ENCODE measurements at regions not wholly inside any gene's neighbourhood (a gene's known extent, or its start where the extent isn't known, plus 50 kb on each side); places are given as distances from the start of the nearest gene placed in this dataset.

DNA sequence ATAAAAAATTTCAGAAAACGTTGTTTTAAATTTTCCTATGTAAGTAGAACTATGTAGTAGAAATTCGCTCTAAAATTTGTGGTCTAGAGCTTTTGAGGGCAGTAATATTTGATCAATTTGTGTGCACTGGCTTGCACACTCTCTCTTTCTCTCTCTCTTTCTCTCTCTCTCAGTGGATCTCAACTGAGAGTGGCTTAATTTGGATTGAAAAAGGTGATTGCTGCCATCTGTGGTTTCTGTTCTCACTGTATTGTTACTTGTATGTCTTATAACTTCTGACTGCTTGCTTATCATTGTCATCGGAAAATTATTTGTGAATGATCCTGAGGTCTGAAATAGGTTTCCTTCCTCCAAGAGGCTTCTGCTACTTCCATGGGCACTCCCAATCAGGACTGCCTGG is 368.2 kb downstream of the KCTD16 start:
- WGBS, 2 donors = 78 to 83% methylated on average over 3 of the region's 3 CpGs
- Histone ChIP-seq H3K4me3 (no peak overlapping the region), H3K9ac (ENCODE audit: insufficient read depth in 1 of 2, low read length in 2 of 2) (no peak overlapping the region), H3K27ac (ENCODE audit: low read depth in 1 of 2, low read length in 1 of 2) (no peak overlapping the region), H3K4me1 (ENCODE audit: control insufficient read depth in 5 of 5, insufficient read depth in 5 of 5, low read length in 5 of 5) (peaks cover 0 to 3% (median 0%) of the 10 kb centered on the region in 5 donors), H3K36me3 (ENCODE audit: control insufficient read depth in 4 of 4, insufficient read depth in 4 of 4, low read length in 4 of 4) (no peaks in the 10 kb centered on the region), H3K9me3 (ENCODE audit: control insufficient read depth in 4 of 4, insufficient read depth in 3 of 4, low read length in 3 of 4) (peaks cover 0 to 3% (median 0%) of the 10 kb centered on the region in 4 donors), H3K27me3 (ENCODE audit: control insufficient read depth in 3 of 3, insufficient read depth in 3 of 3, low read length in 2 of 3) (no peaks in the 10 kb centered on the region)
- no peak for ATAC-seq (ENCODE audit: insufficient read depth, low FRiP score)
- TF ChIP-seq, protein P1, sequence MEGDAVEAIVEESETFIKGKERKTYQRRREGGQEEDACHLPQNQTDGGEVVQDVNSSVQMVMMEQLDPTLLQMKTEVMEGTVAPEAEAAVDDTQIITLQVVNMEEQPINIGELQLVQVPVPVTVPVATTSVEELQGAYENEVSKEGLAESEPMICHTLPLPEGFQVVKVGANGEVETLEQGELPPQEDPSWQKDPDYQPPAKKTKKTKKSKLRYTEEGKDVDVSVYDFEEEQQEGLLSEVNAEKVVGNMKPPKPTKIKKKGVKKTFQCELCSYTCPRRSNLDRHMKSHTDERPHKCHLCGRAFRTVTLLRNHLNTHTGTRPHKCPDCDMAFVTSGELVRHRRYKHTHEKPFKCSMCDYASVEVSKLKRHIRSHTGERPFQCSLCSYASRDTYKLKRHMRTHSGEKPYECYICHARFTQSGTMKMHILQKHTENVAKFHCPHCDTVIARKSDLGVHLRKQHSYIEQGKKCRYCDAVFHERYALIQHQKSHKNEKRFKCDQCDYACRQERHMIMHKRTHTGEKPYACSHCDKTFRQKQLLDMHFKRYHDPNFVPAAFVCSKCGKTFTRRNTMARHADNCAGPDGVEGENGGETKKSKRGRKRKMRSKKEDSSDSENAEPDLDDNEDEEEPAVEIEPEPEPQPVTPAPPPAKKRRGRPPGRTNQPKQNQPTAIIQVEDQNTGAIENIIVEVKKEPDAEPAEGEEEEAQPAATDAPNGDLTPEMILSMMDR (IDR thresholded peaks at IDR 0.05; ENCODE audit: control extremely low read depth, extremely low read depth) = no peak
- no peak for DNase-seq

Data from lung (tissue), 11 donors.